NCI-H2196 treated with DMSO at 0.1 percent for 48 hours (cell line): ENCODE measurements at regions not wholly inside any gene's neighbourhood (a gene's known extent, or its start where the extent isn't known, plus 50 kb on each side); places are given as distances from the start of the nearest gene placed in this dataset.
"Not testable (repeated sequence)": the region's sequence is repeated elsewhere in the genome, so short reads cannot be mapped to it uniquely, and the experiment has no call there.

ENCODE experiments used
- DNase-seq: peaks from one replicate; lab custom pipeline; 2025; ENCODE audit not compliant: unreplicated experiment; lab: John Stamatoyannopoulos, UW

GRCh38 chr2:241981076-241981700 is 111.7 kb downstream of the RTP5 start:
- DNase-seq, result no peak

GRCh38 chr2:241982706-241983570 is 113.4 kb downstream of the RTP5 start:
- no peak for DNase-seq

GRCh38 chr2:241983571-241984270 is 114.2 kb downstream of the RTP5 start:
- DNase-seq, result no peak

- DNase-seq, result no peak
Measured at GRCh38 chr2:241984271-241984655, 114.7 kb downstream of the RTP5 start.

- no peak for DNase-seq
Measured at GRCh38 chr2:241984658-241985057, 115.1 kb downstream of the RTP5 start.

- DNase-seq, result not testable (repeated sequence)
Measured at GRCh38 chr2:241985161-241985985, 115.8 kb downstream of the RTP5 start.

GRCh38 chr2:241985986-241986329 is 116.4 kb downstream of the RTP5 start:
- DNase-seq, result no peak

GRCh38 chr2:241986836-241987641 is 117.5 kb downstream of the RTP5 start:
- no peak for DNase-seq

GRCh38 chr2:241987726-241988125 is 118.2 kb downstream of the RTP5 start:
- no peak for DNase-seq

GRCh38 chr2:241988146-241988545 is 118.6 kb downstream of the RTP5 start:
- no peak for DNase-seq

- DNase-seq, result no peak
Measured at GRCh38 chr2:241989074-241989473, 119.5 kb downstream of the RTP5 start.

- DNase-seq, result no peak
Measured at GRCh38 chr2:241990466-241990865, 120.9 kb downstream of the RTP5 start.

GRCh38 chr2:241991299-241991698 is 121.8 kb downstream of the RTP5 start:
- no peak for DNase-seq

- no peak for DNase-seq
Measured at GRCh38 chr2:241992753-241993152, 123.2 kb downstream of the RTP5 start.

GRCh38 chr2:241993386-241994005 is 124.0 kb downstream of the RTP5 start:
- DNase-seq, result no peak

GRCh38 chr2:241994086-241994485 is 124.6 kb downstream of the RTP5 start:
- no peak for DNase-seq

GRCh38 chr2:241994556-241995213 is 125.2 kb downstream of the RTP5 start:
- no peak for DNase-seq

GRCh38 chr2:241996100-241996499 is 126.6 kb downstream of the RTP5 start:
- DNase-seq, result no peak

- no peak for DNase-seq
Measured at GRCh38 chr2:241997017-241997416, 127.5 kb downstream of the RTP5 start.
